Tibial nerve (tissue), 4 donors: ENCODE measurements at regions not wholly inside any gene's neighbourhood (a gene's known extent, or its start where the extent isn't known, plus 50 kb on each side); places are given as distances from the start of the nearest gene placed in this dataset.
"Not testable (repeated sequence)": the region's sequence is repeated elsewhere in the genome, so short reads cannot be mapped to it uniquely, and the experiment has no call there.

Experiments used
- DNase-seq, 2 donors: peaks; one replicate each; pipeline ENCODE4 v3.0.0-alpha.2; 2019; ENCODE audit warnings: low spot score in 2 of 2
- H3K27ac ChIP-seq, 4 donors: fragments of 200-600 bp; sonication (generic) in 3 of 4; one replicate each; pipeline ENCODE4 v1.5.1; 2017 to 2019; ENCODE audit warnings: mild to moderate bottlenecking in 1 of 4
- H3K27me3 ChIP-seq, 2 donors: fragments of 200-600 bp; sonication (generic) in 1 of 2; one replicate each; pipeline versions ENCODE4 v1.5.1 to v1.6.0; 2017 to 2019
- H3K36me3 ChIP-seq, 3 donors: fragments of 200-600 bp; sonication (generic); one replicate each; pipeline ENCODE4 v1.5.1; 2018 to 2019
- H3K4me1 ChIP-seq, 4 donors: fragments of 200-600 bp; sonication (generic) in 3 of 4; one replicate each; pipeline ENCODE4 v1.5.1; 2017 to 2019
- H3K4me3 ChIP-seq, 4 donors: fragments of 200-600 bp; sonication (generic) in 3 of 4; one replicate each; pipeline ENCODE4 v1.5.1; 2017 to 2019; ENCODE audit warnings: mild to moderate bottlenecking in 1 of 4, moderate library complexity in 1 of 4
- H3K9me3 ChIP-seq, 4 donors: fragments of 200-600 bp; sonication (generic) in 3 of 4; one replicate each; pipeline ENCODE4 v1.5.1; 2017 to 2019
- CTCF ChIP-seq, 5 experiments: fragments of 200-600 bp in 3 of 5; fragments of 450-650 bp in 2 of 5; sonication (generic) in 3 of 5; IDR thresholded peaks; one replicate each; pipeline ENCODE4 v1.5.1; 2016 to 2019; ENCODE audit warnings: antibody characterized with exemption in 5 of 5, mild to moderate bottlenecking in 3 of 5, moderate library complexity in 2 of 5
- EP300 ChIP-seq, 2 donors: sonication (generic); formaldehyde crosslinking; IDR thresholded peaks; one replicate each; pipeline ENCODE4 v1.6.1; 2017; ENCODE audit warnings: antibody characterized with exemption in 2 of 2, mild to moderate bottlenecking in 1 of 2
- POLR2A ChIP-seq, 2 donors: fragments of 450-650 bp; IDR thresholded peaks; one replicate each; pipeline ENCODE4 v1.6.1; 2017; ENCODE audit warnings: antibody characterized with exemption in 2 of 2, mild to moderate bottlenecking in 2 of 2, moderate library complexity in 2 of 2
- WGBS, 2 donors: methylation state at CpG; one replicate each; pipeline ENCODE4 v1.1.5; 2018; 5-methylcytosine and 5-hydroxymethylcytosine counted together

GRCh38 chr10:63684257-63684936 lies 163.2 kb downstream of the REEP3 start:
- whole genome bisulfite sequencing, 2 donors, result 85 to 90% methylated on average over 6 of the region's 6 CpGs
- Histone ChIP-seq H3K4me3 (no peak overlapping the region), H3K4me1 (peaks cover 0 to 8% (median 0%) of the 10 kb centered on the region in 4 donors), H3K36me3 (no peaks in the 10 kb centered on the region), H3K27ac (no peak overlapping the region), H3K27me3 (no peaks in the 10 kb centered on the region), H3K9me3 (no peaks in the 10 kb centered on the region)
- TF ChIP-seq POLR2A (IDR thresholded peaks at IDR 0.05), result no peak
- no peak for TF ChIP-seq CTCF (IDR thresholded peaks at IDR 0.05)
- TF ChIP-seq EP300 (IDR thresholded peaks at IDR 0.05), result no peak
- DNase-seq, result no peak

- Histone ChIP-seq H3K27me3 (no peaks in the 10 kb centered on the region), H3K36me3 (no peaks in the 10 kb centered on the region), H3K9me3 (no peaks in the 10 kb centered on the region), H3K27ac (no peak overlapping the region), H3K4me3 (no peak overlapping the region), H3K4me1 (peaks cover 0 to 19% (median 4%) of the 10 kb centered on the region in 4 donors)
- DNase-seq, result no peak
- TF ChIP-seq CTCF (IDR thresholded peaks at IDR 0.05), result no peak
- TF ChIP-seq EP300 (IDR thresholded peaks at IDR 0.05), result no peak
These were observed 168.6 kb downstream of the REEP3 start for GRCh38 chr10:63689768-63690167.

GRCh38 chr10:63692220-63692896 lies 171.2 kb downstream of the REEP3 start:
- Histone ChIP-seq H3K4me3 (no peak overlapping the region), H3K27me3 (no peaks in the 10 kb centered on the region), H3K4me1 (peaks cover 0 to 19% (median 4%) of the 10 kb centered on the region in 4 donors), H3K27ac (peak overlapping the region in 2 of 4 donors; percentile 63 to 64), H3K36me3 (no peaks in the 10 kb centered on the region), H3K9me3 (no peaks in the 10 kb centered on the region)
- DNase-seq, result no peak
- 69 to 70% methylated on average over 2 of the region's 2 CpGs for WGBS, 2 donors
- TF ChIP-seq EP300 (IDR thresholded peaks at IDR 0.05) (peak in 1 of 2 donors; percentile 51), POLR2A (IDR thresholded peaks at IDR 0.05) (no peak)

GRCh38 chr10:63693021-63693420 lies 171.8 kb downstream of the REEP3 start:
- peak overlapping the region in 2 of 4 donors; percentile 63 to 64 for H3K27ac ChIP-seq
- H3K9me3 ChIP-seq, H3K36me3 ChIP-seq, H3K4me3 ChIP-seq, DNase-seq, H3K27me3 ChIP-seq: not testable (repeated sequence)
- 52 to 58% methylated on average over 1 of the region's 1 CpG for WGBS, 2 donors
- peaks cover 0 to 22% (median 4%) of the 10 kb centered on the region in 4 donors for H3K4me1 ChIP-seq

- 75 to 79% methylated on average over 3 of the region's 3 CpGs for WGBS, 2 donors
- DNase-seq, result no peak
- no peaks in the 10 kb centered on the region for H3K27me3 ChIP-seq
- no peak overlapping the region for H3K27ac ChIP-seq
- H3K4me3 ChIP-seq, result no peak overlapping the region
- H3K36me3 ChIP-seq, result no peaks in the 10 kb centered on the region
- H3K4me1 ChIP-seq, result peaks cover 0 to 54% (median 29%) of the 10 kb centered on the region in 4 donors
- TF ChIP-seq CTCF (IDR thresholded peaks at IDR 0.05) (no peak), POLR2A (IDR thresholded peaks at IDR 0.05) (no peak), EP300 (IDR thresholded peaks at IDR 0.05) (no peak)
- H3K9me3 ChIP-seq, result no peaks in the 10 kb centered on the region
These were observed 175.0 kb downstream of the REEP3 start for GRCh38 chr10:63696205-63696604.
